ENCODE measurements at regions not wholly inside any gene's neighbourhood (a gene's known extent, or its start where the extent isn't known, plus 50 kb on each side); places are given as distances from the start of the nearest gene placed in this dataset.

GRCh38 chr21:27674041-27674615 is 707.2 kb upstream of the ADAMTS5 start:
- 83% methylated on average over 1 of the region's 4 CpGs for whole genome bisulfite sequencing (ENCODE audit: insufficient coverage)

GRCh38 chr21:27673581-27673980 is 706.7 kb upstream of the ADAMTS5 start:
- intact Hi-C loops (cut with micrococcal nuclease): no loop called here
- H3K36me3 ChIP-seq (replicated peaks in 1 of 2; ENCODE audit: control insufficient read depth in 1 of 2, insufficient read depth in 2 of 2, low read length in 2 of 2): no peaks in the 10 kb centered on the region
- Mint-ChIP-seq H3K36me3 (no peaks in the 10 kb centered on the region), H3K4me1 (no peaks in the 10 kb centered on the region), H3K27me3 (ENCODE audit: low read depth in 3 of 3) (no peaks in the 10 kb centered on the region), H3K27ac (no peak overlapping the region), H3K4me3 (no peak overlapping the region), H3K9me3 (peaks cover 0 to 2% (median 0%) of the 10 kb centered on the region in 7 donors)
- TF ChIP-seq CTCF (IDR thresholded peaks at IDR 0.05): no peak
- no peak for DNase-seq
- H3K4me2 ChIP-seq (replicated peaks; ENCODE audit: extremely low read depth, low read length, poor library complexity, severe bottlenecking): no peak overlapping the region
- no peaks in the 10 kb centered on the region for H3K9me3 ChIP-seq (replicated peaks in 1 of 2; ENCODE audit: control insufficient read depth in 1 of 2, insufficient read depth in 1 of 2, low read length in 2 of 2)
- no peaks in the 10 kb centered on the region for H3K27me3 ChIP-seq (ENCODE audit: control insufficient read depth in 2 of 2, insufficient read depth in 2 of 2, low read length in 2 of 2)
- H3K79me2 ChIP-seq (ENCODE audit: insufficient read depth, low read length): no peaks in the 10 kb centered on the region
- no peaks in the 10 kb centered on the region for H4K20me1 ChIP-seq (ENCODE audit: insufficient read depth, low read length)
- H3K27ac ChIP-seq (ENCODE audit: low read depth in 1 of 2, low read length in 2 of 2): no peak overlapping the region
- no peak overlapping the region for H3K9ac ChIP-seq (ENCODE audit: insufficient read depth, low read length, poor library complexity, severe bottlenecking)
- H3K4me3 ChIP-seq (replicated peaks in 1 of 3; ENCODE audit: low read depth in 2 of 3, low read length in 3 of 3): no peak overlapping the region
- no peak overlapping the region for H2AFZ ChIP-seq (ENCODE audit: insufficient read depth, low read depth, low read length, poor library complexity, severe bottlenecking)
- H3K4me1 ChIP-seq (ENCODE audit: control insufficient read depth in 1 of 2, insufficient read depth in 2 of 2, low read length in 2 of 2): no peaks in the 10 kb centered on the region

More at GRCh38 chr21:27674041-27674615, 707.2 kb upstream of the ADAMTS5 start:
- Histone ChIP-seq H3K4me2 (replicated peaks; ENCODE audit: extremely low read depth, low read length, poor library complexity, severe bottlenecking) (no peak overlapping the region), H3K27me3 (ENCODE audit: control insufficient read depth in 2 of 2, insufficient read depth in 2 of 2, low read length in 2 of 2) (no peaks in the 10 kb centered on the region), H3K4me1 (ENCODE audit: control insufficient read depth in 1 of 2, insufficient read depth in 2 of 2, low read length in 2 of 2) (no peaks in the 10 kb centered on the region), H3K79me2 (ENCODE audit: insufficient read depth, low read length) (no peaks in the 10 kb centered on the region), H3K4me3 (replicated peaks in 1 of 3; ENCODE audit: low read depth in 2 of 3, low read length in 3 of 3) (no peak overlapping the region), H3K36me3 (replicated peaks in 1 of 2; ENCODE audit: control insufficient read depth in 1 of 2, insufficient read depth in 2 of 2, low read length in 2 of 2) (no peaks in the 10 kb centered on the region), H3K9me3 (replicated peaks in 1 of 2; ENCODE audit: control insufficient read depth in 1 of 2, insufficient read depth in 1 of 2, low read length in 2 of 2) (no peaks in the 10 kb centered on the region), H2AFZ (ENCODE audit: insufficient read depth, low read depth, low read length, poor library complexity, severe bottlenecking) (no peak overlapping the region), H4K20me1 (ENCODE audit: insufficient read depth, low read length) (no peaks in the 10 kb centered on the region), H3K27ac (ENCODE audit: low read depth in 1 of 2, low read length in 2 of 2) (no peak overlapping the region), H3K9ac (ENCODE audit: insufficient read depth, low read length, poor library complexity, severe bottlenecking) (no peak overlapping the region)
- no peak for DNase-seq
- no peaks in the 10 kb centered on the region for H3K27me3 Mint-ChIP-seq (ENCODE audit: low read depth in 3 of 3)
- no peaks in the 10 kb centered on the region for H3K36me3 Mint-ChIP-seq
- no peaks in the 10 kb centered on the region for H3K4me1 Mint-ChIP-seq
- intact Hi-C loops (cut with micrococcal nuclease): no loop called here
- no peak overlapping the region for H3K4me3 Mint-ChIP-seq
- peaks cover 0 to 3% (median 0%) of the 10 kb centered on the region in 7 donors for H3K9me3 Mint-ChIP-seq
- no peak overlapping the region for H3K27ac Mint-ChIP-seq
- TF ChIP-seq CTCF (IDR thresholded peaks at IDR 0.05): no peak
